ENCODE measurements at regions not wholly inside any gene's neighbourhood (a gene's known extent, or its start where the extent isn't known, plus 50 kb on each side); places are given as distances from the start of the nearest gene placed in this dataset.

- TF ChIP-seq CTCF (conservative IDR thresholded peaks at IDR 0.05; ENCODE audit: low read depth, low read length) (no peak), EZH2 (IDR thresholded peaks at IDR 0.05; ENCODE audit: borderline replicate concordance, low read depth, low read length, poor library complexity, severe bottlenecking) (no peak)
Measured at GRCh38 chr21:17279663-17280062, 233.2 kb upstream of the CXADR start.

Data from A673 (cell line).